ENCODE measurements at regions not wholly inside any gene's neighbourhood (a gene's known extent, or its start where the extent isn't known, plus 50 kb on each side); places are given as distances from the start of the nearest gene placed in this dataset.
"Not testable (repeated sequence)": the region's sequence is repeated elsewhere in the genome, so short reads cannot be mapped to it uniquely, and the experiment has no call there.

DNA sequence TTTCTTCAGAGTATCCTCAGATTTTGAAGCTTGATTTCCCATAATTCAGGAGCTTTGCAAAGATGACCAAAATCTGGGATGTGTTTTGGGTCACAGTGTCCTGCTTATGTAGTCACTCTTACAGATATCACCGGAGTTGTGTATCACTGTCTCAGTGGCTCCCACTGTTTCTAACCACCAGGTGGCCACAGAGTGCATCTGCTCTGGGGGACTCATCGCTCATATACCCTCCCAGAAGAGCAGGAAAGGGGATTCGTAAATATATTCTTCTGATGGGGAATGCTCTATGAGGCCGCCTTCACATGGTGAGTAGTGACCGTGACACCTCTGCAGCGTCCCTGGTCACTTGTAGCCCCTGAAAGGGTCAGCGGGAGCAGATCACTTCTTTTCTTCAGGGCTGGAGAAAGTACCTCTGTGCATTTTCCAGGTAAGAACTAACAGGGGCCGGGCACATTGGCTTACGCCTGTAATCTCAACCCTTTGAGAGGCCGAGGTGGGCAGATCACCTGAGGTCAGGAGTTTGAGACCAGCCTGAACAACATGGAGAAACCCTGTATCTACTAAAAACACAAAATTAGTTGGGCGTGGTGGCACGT is 249.4 kb upstream of the NOTCH2NLA start:
- not testable (repeated sequence) for H3K4me3 ChIP-seq (ENCODE audit: low read depth, low read length); DNase-seq (ENCODE audit: low read depth)
- TF ChIP-seq, protein P1, sequence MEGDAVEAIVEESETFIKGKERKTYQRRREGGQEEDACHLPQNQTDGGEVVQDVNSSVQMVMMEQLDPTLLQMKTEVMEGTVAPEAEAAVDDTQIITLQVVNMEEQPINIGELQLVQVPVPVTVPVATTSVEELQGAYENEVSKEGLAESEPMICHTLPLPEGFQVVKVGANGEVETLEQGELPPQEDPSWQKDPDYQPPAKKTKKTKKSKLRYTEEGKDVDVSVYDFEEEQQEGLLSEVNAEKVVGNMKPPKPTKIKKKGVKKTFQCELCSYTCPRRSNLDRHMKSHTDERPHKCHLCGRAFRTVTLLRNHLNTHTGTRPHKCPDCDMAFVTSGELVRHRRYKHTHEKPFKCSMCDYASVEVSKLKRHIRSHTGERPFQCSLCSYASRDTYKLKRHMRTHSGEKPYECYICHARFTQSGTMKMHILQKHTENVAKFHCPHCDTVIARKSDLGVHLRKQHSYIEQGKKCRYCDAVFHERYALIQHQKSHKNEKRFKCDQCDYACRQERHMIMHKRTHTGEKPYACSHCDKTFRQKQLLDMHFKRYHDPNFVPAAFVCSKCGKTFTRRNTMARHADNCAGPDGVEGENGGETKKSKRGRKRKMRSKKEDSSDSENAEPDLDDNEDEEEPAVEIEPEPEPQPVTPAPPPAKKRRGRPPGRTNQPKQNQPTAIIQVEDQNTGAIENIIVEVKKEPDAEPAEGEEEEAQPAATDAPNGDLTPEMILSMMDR (conservative IDR thresholded peaks at IDR 0.05; ENCODE audit: low read depth, low read length): peak; percentile 72

DNA sequence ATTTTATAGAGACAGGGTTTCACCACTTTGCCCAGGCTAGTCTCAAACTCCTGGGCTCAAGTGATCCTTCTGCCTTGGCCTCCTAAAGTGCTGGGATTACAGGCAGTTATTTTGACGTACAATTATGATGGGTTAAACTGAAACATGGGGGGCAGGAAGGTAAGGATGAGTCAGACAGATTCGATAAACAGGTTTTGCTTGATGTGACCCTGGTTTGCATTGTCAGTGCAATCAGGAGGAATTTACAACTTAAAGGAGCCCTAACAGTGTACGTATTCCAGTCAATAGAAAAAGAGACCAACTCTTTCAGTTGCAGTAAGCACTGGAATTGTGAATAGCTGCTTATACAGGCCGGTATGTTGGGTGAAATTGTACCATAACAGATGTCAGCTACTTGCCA is 246.3 kb upstream of the NOTCH2NLA start:
- not testable (repeated sequence) for DNase-seq (ENCODE audit: low read depth); H3K4me3 ChIP-seq (ENCODE audit: low read depth, low read length)

DNA sequence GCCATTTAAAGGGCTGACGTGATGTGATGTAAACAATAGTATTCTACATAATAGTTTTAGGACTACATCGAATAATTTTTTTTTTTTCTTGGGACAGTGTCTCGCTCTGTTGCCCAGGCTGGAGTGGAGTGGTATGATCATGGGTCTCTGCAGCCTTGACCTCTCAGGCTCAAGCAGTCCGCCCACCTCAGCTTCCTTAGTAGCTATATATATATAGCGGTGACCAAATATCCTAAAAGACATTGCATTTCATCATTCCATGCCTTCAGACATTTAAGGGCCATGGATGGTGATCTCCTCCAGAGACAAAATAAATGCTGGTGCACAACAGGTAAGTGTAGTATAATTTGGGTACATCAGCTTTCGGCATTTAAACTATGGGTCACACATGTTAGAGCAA is 245.4 kb upstream of the NOTCH2NLA start:
- H3K4me3 ChIP-seq (ENCODE audit: low read depth, low read length); DNase-seq (ENCODE audit: low read depth): not testable (repeated sequence)

DNA sequence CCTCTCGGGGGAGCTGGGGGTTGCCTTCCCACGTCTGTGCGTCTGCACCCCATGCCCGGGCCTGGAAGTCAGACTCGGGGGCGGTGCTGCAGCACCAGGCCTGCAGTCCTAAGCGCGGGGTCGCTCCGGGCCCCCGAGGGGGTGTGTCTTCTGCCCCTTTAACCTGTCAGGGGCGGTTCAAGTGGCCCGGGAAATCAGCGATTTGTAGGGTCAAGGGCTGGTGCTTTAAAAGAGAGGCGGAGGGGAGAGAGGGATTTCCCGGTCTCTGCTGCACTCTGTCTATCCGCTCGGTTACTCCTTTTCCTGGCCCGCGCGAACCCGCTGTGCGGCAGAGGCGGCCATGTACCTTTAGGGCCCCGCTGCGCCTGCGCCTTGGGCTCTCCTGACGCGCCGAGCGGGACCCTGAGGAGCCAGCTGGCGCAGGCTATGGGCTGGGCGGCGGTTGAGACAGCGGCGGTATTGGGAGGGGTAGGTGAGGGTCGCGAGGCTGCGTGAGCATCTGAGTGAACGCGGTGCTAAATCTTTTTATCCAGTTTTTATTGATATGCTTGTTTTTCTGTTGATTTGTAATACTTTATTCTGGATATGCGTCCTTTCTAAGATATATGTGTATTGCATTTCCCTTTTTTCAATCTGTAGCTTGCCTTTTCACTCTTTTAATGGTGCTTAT is 243.5 kb upstream of the NOTCH2NLA start:
- not testable (repeated sequence) for DNase-seq (ENCODE audit: low read depth)
- peak overlapping the region; percentile 48 for H3K4me3 ChIP-seq (ENCODE audit: low read depth, low read length)

DNA sequence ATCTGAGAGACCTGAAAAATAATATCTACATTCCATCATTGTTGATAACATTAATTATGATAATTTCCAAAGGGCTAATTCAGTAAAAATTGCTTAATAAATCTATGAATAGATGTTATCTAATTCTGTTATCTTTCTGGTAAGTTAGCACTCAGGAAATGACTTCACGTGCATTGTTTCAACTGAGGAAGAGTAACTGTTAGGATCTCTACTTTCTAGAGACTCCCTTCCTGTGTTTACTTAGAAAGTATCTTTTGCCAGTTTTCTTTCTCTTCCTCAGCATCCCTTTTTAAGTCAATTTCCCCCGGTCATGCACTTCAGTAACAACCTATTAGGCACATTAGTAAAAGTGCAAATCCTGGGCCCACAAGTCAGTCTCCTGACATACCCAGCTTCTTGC is 231.1 kb upstream of the NOTCH2NLA start:
- H3K4me3 ChIP-seq (ENCODE audit: low read depth, low read length); DNase-seq (ENCODE audit: low read depth): not testable (repeated sequence)

DNA sequence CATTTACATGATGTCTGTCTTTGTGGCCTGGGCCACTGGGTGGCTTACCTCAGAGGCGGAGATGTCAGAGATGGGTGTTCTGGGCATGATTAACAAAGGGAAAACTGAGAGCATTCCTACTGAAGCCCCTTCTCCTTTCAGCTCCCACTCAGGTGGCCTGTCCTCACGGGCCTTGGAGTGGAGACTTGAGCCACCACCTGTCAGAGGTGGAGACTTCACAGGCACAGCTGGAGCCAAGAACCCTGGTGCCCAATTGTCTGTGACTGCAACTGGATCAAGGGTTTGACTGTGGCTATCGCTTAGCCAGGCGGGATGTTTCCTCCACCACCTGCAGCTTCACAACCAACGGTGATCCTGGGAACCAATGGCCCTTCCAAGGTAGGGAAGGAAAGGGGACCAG is 230.5 kb upstream of the NOTCH2NLA start:
- DNase-seq (ENCODE audit: low read depth); H3K4me3 ChIP-seq (ENCODE audit: low read depth, low read length): not testable (repeated sequence)

DNA sequence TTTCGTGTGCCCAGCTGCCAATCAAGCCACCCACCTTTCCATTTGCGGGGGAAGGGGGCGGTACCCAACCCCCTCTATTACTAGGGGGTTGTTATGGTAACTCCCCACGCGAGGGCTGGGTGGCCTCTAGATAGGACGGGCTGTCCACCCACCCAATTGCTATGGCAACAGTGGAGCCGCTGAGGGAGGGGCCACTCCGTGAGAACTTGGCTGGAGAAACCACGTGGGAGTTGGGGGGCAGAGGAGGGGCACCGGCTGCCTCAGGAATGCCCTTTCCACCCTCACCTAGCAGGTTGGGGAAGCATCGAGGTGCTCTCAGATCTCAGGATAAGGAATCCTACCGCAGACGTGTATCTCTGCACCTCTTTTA is 220.0 kb upstream of the NOTCH2NLA start:
- H3K4me3 ChIP-seq (ENCODE audit: low read depth, low read length); DNase-seq (ENCODE audit: low read depth): not testable (repeated sequence)

DNA sequence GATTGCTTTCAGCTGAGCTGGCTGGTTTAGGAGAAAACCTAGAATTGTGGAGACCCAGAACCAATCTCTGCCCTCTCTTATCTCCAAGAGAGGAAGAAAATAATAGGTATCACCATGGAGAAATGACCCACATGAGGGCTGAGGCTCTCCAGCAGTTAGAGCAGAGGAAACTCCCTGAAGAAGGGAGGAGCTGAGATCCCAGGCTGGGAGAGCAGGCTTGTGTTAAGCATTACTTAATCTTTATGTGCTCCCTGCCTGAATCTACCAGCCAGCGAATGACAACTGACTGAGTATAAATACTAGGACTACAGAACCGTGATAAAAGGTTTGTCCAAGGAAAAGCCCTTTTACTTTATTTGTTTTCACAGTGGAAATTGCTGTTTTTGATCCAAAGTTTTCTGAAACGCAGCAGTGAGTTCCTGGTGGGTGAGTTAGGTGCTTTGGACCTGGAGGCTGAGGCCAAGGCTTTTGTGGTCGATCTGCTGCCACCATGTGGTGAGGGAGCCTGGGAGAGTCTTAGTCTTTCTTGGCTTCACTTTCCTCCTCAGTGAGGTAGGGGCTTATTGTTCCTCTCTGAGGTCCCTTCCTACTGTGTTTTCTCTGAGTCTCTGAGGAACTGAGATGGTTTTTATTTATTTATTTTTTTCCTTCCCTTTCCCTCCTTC is 219.5 kb upstream of the NOTCH2NLA start:
- TF ChIP-seq, protein P1 (conservative IDR thresholded peaks at IDR 0.05; ENCODE audit: low read depth, low read length): peak; percentile 24
- not testable (repeated sequence) for DNase-seq (ENCODE audit: low read depth); H3K4me3 ChIP-seq (ENCODE audit: low read depth, low read length)

DNA sequence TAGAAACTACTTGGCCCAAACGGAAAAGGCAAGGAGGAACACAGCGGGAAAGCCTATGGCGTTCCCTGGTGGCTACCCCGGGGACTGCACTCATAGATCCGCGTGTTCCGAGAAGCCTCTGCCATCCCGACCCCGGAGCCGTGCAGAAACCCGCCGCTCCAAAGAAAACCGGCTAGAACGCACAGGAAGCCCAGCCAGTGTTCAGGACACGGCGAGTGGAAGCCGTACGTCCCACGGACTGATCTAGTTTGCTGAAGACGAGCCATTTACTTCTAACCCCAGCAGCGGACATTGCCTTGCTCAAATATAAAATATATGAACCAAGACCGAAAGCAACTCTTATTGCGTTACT is 215.0 kb upstream of the NOTCH2NLA start:
- not testable (repeated sequence) for DNase-seq (ENCODE audit: low read depth)
- peak overlapping the region; percentile 44 for H3K4me3 ChIP-seq (ENCODE audit: low read depth, low read length)

DNA sequence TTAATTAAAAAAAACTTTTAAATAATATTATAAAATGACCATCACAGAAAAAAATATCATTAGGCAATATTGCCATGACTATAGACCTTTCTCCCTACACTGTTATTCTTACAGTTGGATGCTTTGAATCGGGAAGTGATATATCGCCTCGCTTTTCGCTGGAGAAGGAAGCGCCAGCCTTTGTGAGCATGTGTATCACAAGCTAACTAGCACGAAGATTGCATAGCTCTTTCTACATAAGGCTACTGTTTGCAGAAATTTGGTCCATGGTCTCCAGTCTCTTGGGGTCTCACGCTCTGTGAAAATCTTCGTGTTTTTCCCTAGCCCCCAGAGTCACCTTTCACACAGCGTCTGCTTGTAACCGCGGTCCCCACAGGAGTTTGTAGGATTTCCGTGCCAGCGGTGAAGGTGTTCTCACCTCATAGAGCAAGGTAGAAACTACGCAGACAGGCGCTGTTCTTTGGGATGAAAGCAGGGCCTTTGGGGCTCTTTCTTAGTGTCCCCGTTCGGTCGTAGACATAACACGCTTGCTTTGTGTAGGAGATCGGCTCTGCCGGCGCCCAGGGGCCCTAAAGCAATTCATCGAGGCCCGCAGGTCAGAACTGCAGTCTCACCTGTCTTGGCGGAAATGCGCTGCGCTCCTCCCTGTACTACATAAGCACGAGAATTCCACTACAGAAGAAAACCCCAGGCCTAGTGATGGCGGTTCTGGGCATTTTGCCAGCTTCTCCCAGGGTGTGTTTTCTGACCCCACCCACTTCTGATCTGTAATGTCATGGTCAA is 214.5 kb upstream of the NOTCH2NLA start:
- H3K4me3 ChIP-seq (ENCODE audit: low read depth, low read length); DNase-seq (ENCODE audit: low read depth): not testable (repeated sequence)

DNA sequence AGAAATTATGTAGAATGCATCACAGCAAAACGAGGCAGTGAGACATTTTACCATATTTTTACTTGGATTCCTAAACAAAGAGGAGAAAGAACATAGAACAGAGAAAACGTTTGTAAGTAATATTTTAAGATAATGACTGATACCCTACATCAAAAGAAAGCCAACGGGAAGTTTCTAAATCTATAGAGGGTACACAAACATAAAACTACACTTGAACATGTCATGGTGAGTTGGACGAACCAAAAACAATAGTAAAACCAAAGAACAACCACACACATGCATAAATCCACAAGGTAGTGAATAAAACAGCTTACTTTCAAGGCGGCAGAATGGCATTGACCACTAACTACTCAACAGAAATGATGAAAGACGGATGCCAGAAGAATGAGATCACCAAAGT is 209.7 kb upstream of the NOTCH2NLA start:
- not testable (repeated sequence) for DNase-seq (ENCODE audit: low read depth); H3K4me3 ChIP-seq (ENCODE audit: low read depth, low read length)

DNA sequence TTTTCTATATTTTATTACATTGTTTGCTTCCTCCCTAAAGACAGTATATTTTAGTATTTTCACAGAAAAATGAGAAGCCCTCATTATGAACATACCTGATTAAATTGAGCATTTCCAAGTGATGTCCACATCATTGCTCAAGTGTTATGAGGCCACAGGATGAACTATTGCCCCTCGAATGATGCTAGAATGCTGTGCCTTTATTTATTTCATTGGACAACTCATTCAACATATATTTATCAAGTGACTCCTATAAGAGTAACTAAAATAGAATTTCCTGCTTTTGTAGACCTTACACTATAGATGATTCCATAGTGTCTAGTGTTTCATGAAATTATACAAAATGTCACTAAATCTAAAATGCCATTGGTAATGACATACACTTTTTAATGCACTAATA is 187.8 kb upstream of the NOTCH2NLA start:
- H3K4me3 ChIP-seq (ENCODE audit: low read depth, low read length); DNase-seq (ENCODE audit: low read depth): not testable (repeated sequence)

DNA sequence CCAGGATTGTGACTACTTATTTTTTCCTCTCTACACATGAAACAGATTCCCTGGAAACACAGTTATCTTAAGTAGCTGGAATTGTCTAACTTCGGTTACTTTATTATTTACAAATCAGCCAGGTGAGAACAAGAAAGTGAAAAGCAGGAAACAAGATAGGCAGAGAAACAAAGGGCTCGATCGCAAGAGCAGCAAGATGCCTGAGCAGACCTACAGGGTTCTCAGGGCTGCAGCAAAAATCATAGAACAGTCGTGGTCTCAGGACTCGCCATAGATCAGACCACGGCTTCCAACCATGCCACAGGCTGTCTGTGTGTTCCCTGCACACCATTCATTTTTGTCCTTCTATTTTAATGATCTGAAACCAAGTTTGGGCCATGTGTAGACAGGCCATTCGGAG is 186.2 kb upstream of the NOTCH2NLA start:
- DNase-seq (ENCODE audit: low read depth); H3K4me3 ChIP-seq (ENCODE audit: low read depth, low read length): not testable (repeated sequence)

DNA sequence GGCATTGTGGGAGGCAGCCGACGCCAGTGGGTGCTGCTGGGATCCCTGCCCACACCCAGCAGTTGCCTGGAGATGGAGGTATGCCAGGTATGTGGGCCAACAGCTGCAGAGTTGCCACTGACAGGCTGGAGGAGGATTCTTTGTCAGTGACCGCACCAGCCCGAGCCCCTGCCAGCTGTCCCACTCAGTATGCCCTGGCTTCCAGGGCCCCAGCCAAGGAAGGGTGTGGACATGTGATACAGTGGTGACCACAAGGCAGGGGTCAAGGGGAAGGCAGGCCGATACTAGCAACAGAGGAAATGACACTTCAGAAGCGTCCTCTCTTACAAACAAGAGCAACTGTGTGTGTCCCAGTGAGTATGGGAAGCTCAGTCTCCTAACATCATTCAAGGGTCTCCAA is 185.1 kb upstream of the NOTCH2NLA start:
- DNase-seq (ENCODE audit: low read depth): peak; percentile 4
- H3K4me3 ChIP-seq (ENCODE audit: low read depth, low read length): not testable (repeated sequence)

DNA sequence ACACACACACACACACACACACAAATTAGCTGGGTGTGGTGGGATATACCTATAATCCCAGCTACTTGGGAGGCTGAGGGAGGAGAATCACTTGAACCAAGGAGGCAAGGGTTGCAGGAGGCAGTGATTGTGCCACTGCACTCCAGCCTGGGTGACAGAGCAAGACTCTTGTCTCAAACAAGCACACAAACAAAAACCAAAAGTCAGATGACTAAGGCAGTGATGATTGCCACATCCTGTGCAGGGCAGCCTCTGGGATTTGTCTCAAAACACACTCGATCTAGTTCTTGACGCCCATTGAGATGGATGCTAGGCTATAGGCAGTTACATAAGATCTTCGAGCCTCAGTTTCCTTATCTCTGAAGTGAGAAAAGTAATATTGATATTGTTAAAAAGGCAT is 183.1 kb upstream of the NOTCH2NLA start:
- H3K4me3 ChIP-seq (ENCODE audit: low read depth, low read length); DNase-seq (ENCODE audit: low read depth): not testable (repeated sequence)

DNA sequence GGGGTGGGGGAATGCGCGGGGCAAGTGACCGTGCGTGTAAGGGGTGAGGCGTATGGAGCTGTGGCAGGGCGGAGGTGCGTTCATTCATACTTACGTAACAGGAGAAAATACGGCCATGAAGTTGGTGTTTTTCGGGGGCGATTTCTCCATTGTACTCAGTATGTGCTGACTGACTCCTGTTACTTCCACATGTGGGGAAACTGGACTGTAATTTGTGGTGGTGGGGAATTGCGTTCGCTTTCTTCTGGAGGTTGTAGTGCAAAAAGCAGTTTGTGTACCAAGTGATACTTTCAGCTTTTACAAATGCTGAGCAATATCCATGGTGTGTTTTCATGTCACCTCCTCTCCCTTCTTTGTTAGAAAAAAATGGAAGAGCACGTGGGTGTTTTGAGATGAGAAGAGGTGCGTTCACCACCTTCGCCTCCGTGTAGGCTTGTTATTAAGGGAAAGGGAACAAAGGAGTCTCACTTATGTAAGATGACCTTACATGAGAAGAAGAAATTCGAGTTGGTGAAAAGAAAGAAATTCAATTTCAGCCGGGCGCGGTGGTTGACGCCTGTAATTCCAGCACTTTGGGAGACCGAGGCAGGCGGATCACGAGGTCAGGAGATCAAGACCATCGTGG is 181.1 kb upstream of the NOTCH2NLA start:
- DNase-seq (ENCODE audit: low read depth): peak; percentile 95
- H3K4me3 ChIP-seq (ENCODE audit: low read depth, low read length): not testable (repeated sequence)
